ENCODE measurements at regions not wholly inside any gene's neighbourhood (a gene's known extent, or its start where the extent isn't known, plus 50 kb on each side); places are given as distances from the start of the nearest gene placed in this dataset.

- TF ChIP-seq CTCF (IDR thresholded peaks at IDR 0.05; ENCODE audit: extremely low read depth in 1 of 2, insufficient read depth in 1 of 2, low read depth in 1 of 2, low read length in 2 of 2), result no peak
- no peak for TF ChIP-seq EZH2 (IDR thresholded peaks at IDR 0.05; ENCODE audit: borderline replicate concordance, low read depth, low read length, severe bottlenecking)
- no peak for TF ChIP-seq MAX (IDR thresholded peaks at IDR 0.05; ENCODE audit: insufficient read depth, insufficient read length)
- TF ChIP-seq POLR2AphosphoS5 (IDR thresholded peaks at IDR 0.05; ENCODE audit: insufficient read depth, low read depth, low read length), result no peak
- no peak for TF ChIP-seq POLR2A (IDR thresholded peaks at IDR 0.05; ENCODE audit: low read depth, low read length)
- TF ChIP-seq JUN (IDR thresholded peaks at IDR 0.05; ENCODE audit: borderline replicate concordance, insufficient read depth, insufficient read length, low read depth), result no peak
Measured at GRCh38 chr5:15023266-15023665, 151.7 kb upstream of the ANKH start.

All from endothelial cell of umbilical vein (primary cell).